ENCODE measurements at regions not wholly inside any gene's neighbourhood (a gene's known extent, or its start where the extent isn't known, plus 50 kb on each side); places are given as distances from the start of the nearest gene placed in this dataset.

DNA sequence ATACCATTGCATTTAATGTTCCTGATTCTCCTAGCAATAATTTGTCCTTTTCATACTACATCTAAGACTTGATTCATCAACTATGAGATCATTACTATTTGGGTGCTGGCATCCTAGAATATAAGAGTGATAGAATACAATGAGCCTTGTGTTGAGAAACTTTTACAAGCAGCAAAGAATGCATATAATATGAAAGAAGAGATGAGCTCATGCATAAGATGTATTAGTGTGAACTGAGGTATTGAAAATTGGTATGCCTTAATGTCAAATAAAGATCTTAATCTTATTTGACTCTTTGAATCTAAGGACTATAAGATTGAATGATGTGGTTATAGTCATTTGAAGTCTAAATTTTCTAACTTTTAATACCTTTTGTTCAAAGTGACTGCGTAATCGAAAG, 220.0 kb upstream of the ARHGEF26 start:
- TF ChIP-seq, protein P1, sequence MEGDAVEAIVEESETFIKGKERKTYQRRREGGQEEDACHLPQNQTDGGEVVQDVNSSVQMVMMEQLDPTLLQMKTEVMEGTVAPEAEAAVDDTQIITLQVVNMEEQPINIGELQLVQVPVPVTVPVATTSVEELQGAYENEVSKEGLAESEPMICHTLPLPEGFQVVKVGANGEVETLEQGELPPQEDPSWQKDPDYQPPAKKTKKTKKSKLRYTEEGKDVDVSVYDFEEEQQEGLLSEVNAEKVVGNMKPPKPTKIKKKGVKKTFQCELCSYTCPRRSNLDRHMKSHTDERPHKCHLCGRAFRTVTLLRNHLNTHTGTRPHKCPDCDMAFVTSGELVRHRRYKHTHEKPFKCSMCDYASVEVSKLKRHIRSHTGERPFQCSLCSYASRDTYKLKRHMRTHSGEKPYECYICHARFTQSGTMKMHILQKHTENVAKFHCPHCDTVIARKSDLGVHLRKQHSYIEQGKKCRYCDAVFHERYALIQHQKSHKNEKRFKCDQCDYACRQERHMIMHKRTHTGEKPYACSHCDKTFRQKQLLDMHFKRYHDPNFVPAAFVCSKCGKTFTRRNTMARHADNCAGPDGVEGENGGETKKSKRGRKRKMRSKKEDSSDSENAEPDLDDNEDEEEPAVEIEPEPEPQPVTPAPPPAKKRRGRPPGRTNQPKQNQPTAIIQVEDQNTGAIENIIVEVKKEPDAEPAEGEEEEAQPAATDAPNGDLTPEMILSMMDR (conservative IDR thresholded peaks at IDR 0.05; ENCODE audit: low read depth, low read length), result no peak
- no peak overlapping the region for H3K4me3 ChIP-seq (ENCODE audit: low read depth, low read length)
- DNase-seq (ENCODE audit: low read depth), result no peak

DNA sequence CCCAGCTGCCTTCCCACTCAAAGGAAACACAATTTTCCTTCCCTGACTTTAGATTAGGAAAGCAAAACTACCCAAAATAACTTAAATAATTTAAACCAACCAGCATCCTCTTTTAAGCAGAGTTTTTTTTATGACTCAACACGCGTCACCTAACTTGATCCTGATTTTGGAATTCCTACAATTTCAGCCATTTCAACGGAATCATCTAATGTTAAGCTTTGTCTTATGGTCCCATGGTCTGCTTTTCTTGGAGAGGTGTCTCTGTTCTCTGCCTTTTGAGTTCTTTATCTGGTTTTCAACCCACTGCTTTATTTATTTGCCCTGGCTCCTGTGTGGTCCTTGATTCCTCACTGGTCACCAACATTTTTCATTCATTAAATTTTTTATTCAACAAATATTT, 219.2 kb upstream of the ARHGEF26 start:
- TF ChIP-seq, protein P1 (conservative IDR thresholded peaks at IDR 0.05; ENCODE audit: low read depth, low read length), result no peak
- H3K4me3 ChIP-seq (ENCODE audit: low read depth, low read length), result no peak overlapping the region
- DNase-seq (ENCODE audit: low read depth), result no peak

GRCh38 chr3:153903430-153903829, 217.8 kb upstream of the ARHGEF26 start:
- no peak for DNase-seq (ENCODE audit: low read depth)
- TF ChIP-seq, protein P1 (conservative IDR thresholded peaks at IDR 0.05; ENCODE audit: low read depth, low read length), result no peak
- no peak overlapping the region for H3K4me3 ChIP-seq (ENCODE audit: low read depth, low read length)

GRCh38 chr3:153906366-153906765, 214.8 kb upstream of the ARHGEF26 start:
- no peak for DNase-seq (ENCODE audit: low read depth)
- TF ChIP-seq, protein P1 (conservative IDR thresholded peaks at IDR 0.05; ENCODE audit: low read depth, low read length), result no peak
- no peak overlapping the region for H3K4me3 ChIP-seq (ENCODE audit: low read depth, low read length)

- TF ChIP-seq, protein P1 (conservative IDR thresholded peaks at IDR 0.05; ENCODE audit: low read depth, low read length), result no peak
- DNase-seq (ENCODE audit: low read depth), result no peak
- no peak overlapping the region for H3K4me3 ChIP-seq (ENCODE audit: low read depth, low read length)
Observed at GRCh38 chr3:153910387-153910786, 210.8 kb upstream of the ARHGEF26 start.

DNA sequence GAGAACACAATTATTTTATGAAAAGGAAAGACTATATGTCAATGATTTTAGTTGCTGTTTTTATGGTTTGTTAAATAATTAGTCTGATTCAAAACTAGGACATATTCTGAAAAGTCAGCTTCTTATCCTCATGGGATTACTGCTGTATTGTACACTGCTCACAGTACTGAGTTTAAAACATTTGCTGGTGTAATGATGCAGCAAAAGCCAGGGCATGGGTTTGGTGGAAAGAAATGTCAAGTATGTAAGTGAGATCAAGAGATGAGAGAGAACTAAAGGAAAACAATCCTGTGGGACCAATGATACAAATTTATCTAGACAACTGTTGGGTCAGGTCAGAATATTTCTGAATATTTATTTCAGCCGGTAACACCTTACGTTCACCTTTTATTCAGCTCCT, 210.1 kb upstream of the ARHGEF26 start:
- no peak overlapping the region for H3K4me3 ChIP-seq (ENCODE audit: low read depth, low read length)
- DNase-seq (ENCODE audit: low read depth), result no peak
- TF ChIP-seq, protein P1 (conservative IDR thresholded peaks at IDR 0.05; ENCODE audit: low read depth, low read length), result no peak

DNA sequence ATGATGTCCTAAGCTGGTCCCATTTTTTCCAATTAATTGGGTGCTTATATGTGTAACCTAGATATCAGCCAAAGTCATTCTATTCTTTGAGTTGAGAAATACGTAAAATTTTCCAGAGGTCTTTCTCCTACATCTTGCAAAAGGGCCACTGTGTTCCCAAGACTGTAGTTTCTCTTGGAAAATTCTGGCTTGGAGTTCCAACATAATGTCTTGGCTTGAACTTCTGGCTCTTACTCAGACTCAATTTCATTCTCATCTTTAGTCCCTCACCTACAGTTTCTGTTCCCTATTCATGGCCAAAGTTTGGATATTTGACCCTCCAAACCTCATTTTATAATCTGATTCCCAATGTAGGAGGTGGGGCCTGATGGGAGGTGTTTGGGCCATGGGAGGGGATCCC, 201.4 kb upstream of the ARHGEF26 start:
- TF ChIP-seq, protein P1 (conservative IDR thresholded peaks at IDR 0.05; ENCODE audit: low read depth, low read length), result no peak
- no peak for DNase-seq (ENCODE audit: low read depth)
- H3K4me3 ChIP-seq (ENCODE audit: low read depth, low read length), result no peak overlapping the region

Measured in choroid plexus epithelial cell (primary cell).